ENCODE measurements at regions not wholly inside any gene's neighbourhood (a gene's known extent, or its start where the extent isn't known, plus 50 kb on each side); places are given as distances from the start of the nearest gene placed in this dataset.
"Not testable (repeated sequence)": the region's sequence is repeated elsewhere in the genome, so short reads cannot be mapped to it uniquely, and the experiment has no call there.

- no peak for DNase-seq
Measured at GRCh38 chr12:124191966-124192365, 102.9 kb upstream of the RFLNA start.

GRCh38 chr12:124194264-124194892 lies 100.5 kb upstream of the RFLNA start:
- DNase-seq = no peak

GRCh38 chr12:124194893-124195566 lies 99.9 kb upstream of the RFLNA start:
- DNase-seq = no peak

- no peak for DNase-seq
Measured at GRCh38 chr12:124195567-124195942, 99.3 kb upstream of the RFLNA start.

- DNase-seq = no peak
Measured at GRCh38 chr12:124196236-124196635, 98.7 kb upstream of the RFLNA start.

- no peak for DNase-seq
Measured at GRCh38 chr12:124201248-124201647, 93.6 kb upstream of the RFLNA start.

- DNase-seq = no peak
Measured at GRCh38 chr12:124203176-124203575, 91.7 kb upstream of the RFLNA start.

GRCh38 chr12:124205405-124205804 lies 89.5 kb upstream of the RFLNA start:
- DNase-seq = no peak

GRCh38 chr12:124207049-124207448 lies 87.8 kb upstream of the RFLNA start:
- no peak for DNase-seq

- DNase-seq = no peak
Measured at GRCh38 chr12:124207617-124208016, 87.3 kb upstream of the RFLNA start.

GRCh38 chr12:124208489-124208888 lies 86.4 kb upstream of the RFLNA start:
- DNase-seq = no peak

GRCh38 chr12:124210991-124211577 lies 83.8 kb upstream of the RFLNA start:
- no peak for DNase-seq

- no peak for DNase-seq
Measured at GRCh38 chr12:124211753-124212152, 83.1 kb upstream of the RFLNA start.

GRCh38 chr12:124213666-124214347 lies 81.1 kb upstream of the RFLNA start:
- no peak for DNase-seq

GRCh38 chr12:124214574-124214973 lies 80.3 kb upstream of the RFLNA start:
- no peak for DNase-seq

GRCh38 chr12:124216966-124217365 lies 77.9 kb upstream of the RFLNA start:
- no peak for DNase-seq

GRCh38 chr12:124217508-124218242 lies 77.2 kb upstream of the RFLNA start:
- peak; percentile 61 for DNase-seq

GRCh38 chr12:124218243-124218560 lies 76.7 kb upstream of the RFLNA start:
- DNase-seq = peak; percentile 37

GRCh38 chr12:124218650-124219049 lies 76.2 kb upstream of the RFLNA start:
- not testable (repeated sequence) for DNase-seq

- DNase-seq = no peak
Measured at GRCh38 chr12:124222368-124223245, 72.3 kb upstream of the RFLNA start.

- not testable (repeated sequence) for DNase-seq
Measured at GRCh38 chr12:124223733-124224138, 71.2 kb upstream of the RFLNA start.

- DNase-seq = no peak
Measured at GRCh38 chr12:124224535-124225110, 70.3 kb upstream of the RFLNA start.
